ENCODE measurements at regions not wholly inside any gene's neighbourhood (a gene's known extent, or its start where the extent isn't known, plus 50 kb on each side); places are given as distances from the start of the nearest gene placed in this dataset.
"Not testable (repeated sequence)": the region's sequence is repeated elsewhere in the genome, so short reads cannot be mapped to it uniquely, and the experiment has no call there.

DNA sequence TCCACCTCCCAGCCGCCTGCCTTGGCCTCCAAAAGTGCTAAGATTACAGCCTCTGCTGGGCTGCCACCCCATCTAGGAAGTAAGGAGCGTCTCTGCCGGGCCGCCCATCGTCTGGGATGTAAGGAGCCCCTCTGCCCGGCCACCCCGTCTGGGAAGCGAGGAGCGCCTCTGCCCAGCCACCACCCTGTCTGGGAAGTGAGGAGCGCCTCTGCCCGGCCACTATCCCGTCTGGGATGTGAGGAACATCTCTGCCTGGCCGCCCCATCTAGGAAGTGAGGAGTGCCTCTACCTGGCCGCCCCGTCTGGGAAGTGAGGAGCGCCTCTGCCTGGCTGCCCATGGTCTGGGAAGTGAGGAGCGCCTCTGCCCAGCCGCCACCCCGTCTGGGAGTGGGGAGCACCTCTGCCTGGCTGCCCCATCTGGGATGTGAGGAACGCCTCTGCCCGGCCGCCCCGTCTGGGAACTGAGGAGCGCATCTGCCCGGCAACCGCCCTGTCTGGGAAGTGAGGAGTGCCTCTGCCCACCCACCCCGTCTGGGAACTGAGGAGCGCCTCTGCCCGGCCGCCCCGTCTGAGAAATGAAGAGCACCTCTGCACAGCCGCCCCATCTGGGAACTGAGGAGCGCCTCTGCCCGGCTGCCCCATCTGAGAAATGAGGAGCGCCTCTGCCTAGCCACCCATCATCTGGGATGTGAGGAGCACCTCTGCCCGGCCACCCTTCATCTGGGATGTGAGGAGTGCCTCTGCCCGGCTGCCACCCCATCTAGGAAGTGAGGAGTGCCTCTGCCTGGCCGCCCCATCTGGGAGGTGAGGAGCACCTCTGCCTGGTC, 137.8 kb upstream of the PALMD start:
- no peak for DNase-seq (ENCODE audit: low read depth)
- TF ChIP-seq, protein P1, sequence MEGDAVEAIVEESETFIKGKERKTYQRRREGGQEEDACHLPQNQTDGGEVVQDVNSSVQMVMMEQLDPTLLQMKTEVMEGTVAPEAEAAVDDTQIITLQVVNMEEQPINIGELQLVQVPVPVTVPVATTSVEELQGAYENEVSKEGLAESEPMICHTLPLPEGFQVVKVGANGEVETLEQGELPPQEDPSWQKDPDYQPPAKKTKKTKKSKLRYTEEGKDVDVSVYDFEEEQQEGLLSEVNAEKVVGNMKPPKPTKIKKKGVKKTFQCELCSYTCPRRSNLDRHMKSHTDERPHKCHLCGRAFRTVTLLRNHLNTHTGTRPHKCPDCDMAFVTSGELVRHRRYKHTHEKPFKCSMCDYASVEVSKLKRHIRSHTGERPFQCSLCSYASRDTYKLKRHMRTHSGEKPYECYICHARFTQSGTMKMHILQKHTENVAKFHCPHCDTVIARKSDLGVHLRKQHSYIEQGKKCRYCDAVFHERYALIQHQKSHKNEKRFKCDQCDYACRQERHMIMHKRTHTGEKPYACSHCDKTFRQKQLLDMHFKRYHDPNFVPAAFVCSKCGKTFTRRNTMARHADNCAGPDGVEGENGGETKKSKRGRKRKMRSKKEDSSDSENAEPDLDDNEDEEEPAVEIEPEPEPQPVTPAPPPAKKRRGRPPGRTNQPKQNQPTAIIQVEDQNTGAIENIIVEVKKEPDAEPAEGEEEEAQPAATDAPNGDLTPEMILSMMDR (IDR thresholded peaks at IDR 0.05; ENCODE audit: low read length, missing control alignments), result no peak
- no peak overlapping the region for H3K4me3 ChIP-seq (replicated peaks; ENCODE audit: low read depth, low read length)

DNA sequence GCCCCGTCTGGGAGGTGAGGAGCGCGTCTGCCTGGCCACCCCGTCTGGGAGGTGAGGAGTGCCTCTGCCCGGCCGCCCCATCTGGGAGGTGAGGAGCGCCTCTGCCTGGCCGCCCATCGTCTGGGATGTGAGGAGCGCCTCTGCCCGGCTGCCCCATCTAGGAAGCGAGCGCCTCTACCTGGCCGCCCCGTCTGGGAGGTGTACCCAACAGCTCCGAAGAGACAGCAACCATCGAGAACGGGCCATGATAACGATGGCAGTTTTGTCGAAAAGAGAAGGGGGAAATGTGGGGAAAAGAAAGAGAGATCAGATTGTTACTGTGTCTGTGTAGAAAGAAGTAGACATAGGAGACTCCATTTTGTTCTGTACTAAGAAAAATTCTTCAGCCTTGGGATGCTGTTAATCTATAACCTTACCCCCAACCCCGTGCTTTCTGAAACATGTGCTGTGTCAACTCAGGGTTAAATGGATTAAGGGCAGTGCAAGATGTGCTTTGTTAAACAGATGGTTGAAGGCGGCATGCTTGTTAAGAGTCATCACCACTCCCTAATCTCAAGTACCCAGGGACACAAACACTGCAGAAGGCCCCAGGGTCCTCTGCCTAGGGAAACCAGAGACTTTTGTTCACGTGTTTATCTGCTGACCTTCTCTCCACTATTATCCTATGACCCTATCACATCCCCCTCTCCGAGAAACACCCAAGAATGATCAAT, 137.0 kb upstream of the PALMD start:
- DNase-seq (ENCODE audit: low read depth); H3K4me3 ChIP-seq (replicated peaks; ENCODE audit: low read depth, low read length): not testable (repeated sequence)

- DNase-seq (ENCODE audit: low read depth); H3K4me3 ChIP-seq (replicated peaks; ENCODE audit: low read depth, low read length): not testable (repeated sequence)
These were observed 130.9 kb upstream of the PALMD start for GRCh38 chr1:99514823-99515552.

DNA sequence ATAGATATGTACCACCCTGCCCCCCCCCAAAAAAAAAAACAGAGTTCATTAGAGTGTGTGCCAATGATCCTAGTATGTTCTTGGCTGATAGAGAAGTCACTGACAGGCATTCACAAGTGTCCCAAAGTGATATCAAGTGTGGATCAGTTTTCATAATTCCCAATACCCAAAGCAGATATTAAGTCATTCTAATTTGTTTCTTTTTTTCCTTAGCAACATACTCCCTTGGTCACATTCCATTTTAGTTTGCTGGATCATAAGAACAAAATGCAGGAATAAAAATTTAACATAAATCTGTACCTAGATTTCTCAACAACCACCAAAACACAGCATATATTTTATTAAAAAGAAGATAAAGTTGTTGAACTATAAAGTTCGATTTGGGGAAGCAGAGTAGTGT, 129.8 kb upstream of the PALMD start:
- TF ChIP-seq, protein P1 (IDR thresholded peaks at IDR 0.05; ENCODE audit: low read length, missing control alignments), result no peak
- no peak for DNase-seq (ENCODE audit: low read depth)
- no peak overlapping the region for H3K4me3 ChIP-seq (replicated peaks; ENCODE audit: low read depth, low read length)

DNA sequence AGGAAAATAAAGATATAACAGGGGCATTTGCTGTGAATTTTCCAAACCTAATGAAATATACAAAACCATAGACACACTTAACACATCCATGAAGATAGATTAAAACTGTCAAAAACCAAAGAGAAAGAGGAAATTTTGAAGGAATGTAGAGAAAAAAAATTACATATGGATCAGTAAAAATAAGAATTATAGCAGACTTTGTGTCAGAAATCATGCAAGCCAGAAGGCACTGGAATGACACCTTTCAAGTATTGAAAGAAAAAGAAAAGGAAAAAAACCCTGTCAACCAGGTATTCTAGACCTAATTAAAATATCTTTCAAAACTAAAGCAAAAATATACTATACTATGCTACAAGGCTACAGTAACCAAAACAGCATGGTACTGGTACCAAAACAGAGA, 125.8 kb upstream of the PALMD start:
- H3K4me3 ChIP-seq (replicated peaks; ENCODE audit: low read depth, low read length), result no peak overlapping the region
- TF ChIP-seq, protein P1 (IDR thresholded peaks at IDR 0.05; ENCODE audit: low read length, missing control alignments), result no peak
- DNase-seq (ENCODE audit: low read depth), result no peak

DNA sequence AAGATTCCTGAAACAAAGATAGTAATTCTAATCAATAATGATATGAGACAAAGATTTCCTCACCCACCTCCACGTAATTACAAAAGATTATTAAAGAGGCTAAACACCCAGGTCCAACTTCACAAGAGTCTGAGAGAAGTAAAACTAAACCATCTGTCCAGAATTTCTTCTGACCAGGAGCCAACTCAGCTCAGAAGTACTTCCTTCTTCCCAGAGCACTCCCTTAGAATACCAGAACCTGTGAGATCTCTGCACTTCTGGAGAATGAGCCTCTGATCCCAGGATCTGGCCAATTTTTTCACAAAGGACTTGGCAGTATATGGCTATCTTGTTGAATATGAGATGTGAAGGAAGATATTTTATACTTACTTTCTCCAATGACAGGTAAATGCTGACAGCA, 120.6 kb upstream of the PALMD start:
- no peak for DNase-seq (ENCODE audit: low read depth)
- TF ChIP-seq, protein P1 (IDR thresholded peaks at IDR 0.05; ENCODE audit: low read length, missing control alignments), result no peak
- no peak overlapping the region for H3K4me3 ChIP-seq (replicated peaks; ENCODE audit: low read depth, low read length)

DNA sequence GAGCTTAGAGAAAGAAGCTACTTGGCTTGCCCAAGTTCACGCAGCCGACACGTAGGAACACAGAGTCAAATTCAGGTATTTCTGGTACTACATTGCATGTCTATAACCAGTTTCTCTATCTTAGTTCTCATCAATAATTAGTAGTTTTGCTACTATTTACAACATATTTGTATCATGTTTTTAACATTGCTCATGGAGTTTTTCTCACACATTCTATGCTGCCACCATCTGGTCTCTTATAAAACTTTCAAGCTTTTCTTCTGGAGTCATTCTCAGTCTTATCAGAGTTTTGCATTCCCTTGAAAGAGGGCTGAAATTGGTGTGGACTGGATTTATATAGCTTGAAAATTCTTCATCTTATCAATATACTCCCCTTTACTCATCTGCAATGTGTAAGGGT, 118.8 kb upstream of the PALMD start:
- peak; percentile 56 for DNase-seq (ENCODE audit: low read depth)
- H3K4me3 ChIP-seq (replicated peaks; ENCODE audit: low read depth, low read length), result no peak overlapping the region
- TF ChIP-seq, protein P1 (IDR thresholded peaks at IDR 0.05; ENCODE audit: low read length, missing control alignments), result peak; percentile 49

Measured in fibroblast of pulmonary artery (primary cell).